GM12801 (cell line): ENCODE measurements at regions not wholly inside any gene's neighbourhood (a gene's known extent, or its start where the extent isn't known, plus 50 kb on each side); places are given as distances from the start of the nearest gene placed in this dataset.

Source experiments
- CTCF ChIP-seq: IDR thresholded peaks from one replicate; pipeline ENCODE4 v1.5.1; 2011; ENCODE audit warnings: control low read depth; ENCODE audit not compliant: insufficient read length; ENCODE audit errors: extremely low read depth

- peak; percentile 73 for TF ChIP-seq CTCF
Measured at GRCh38 chr15:69729167-69729748, 276.6 kb downstream of the RPLP1 start.

GRCh38 chr15:69730281-69731080 lies 277.9 kb downstream of the RPLP1 start:
- TF ChIP-seq CTCF: no peak

GRCh38 chr15:69731081-69731330 lies 278.4 kb downstream of the RPLP1 start:
- no peak for TF ChIP-seq CTCF

GRCh38 chr15:69731581-69731980 lies 279.0 kb downstream of the RPLP1 start:
- no peak for TF ChIP-seq CTCF

GRCh38 chr15:69732133-69732532 lies 279.5 kb downstream of the RPLP1 start:
- TF ChIP-seq CTCF: no peak

GRCh38 chr15:69734699-69735098 lies 282.1 kb downstream of the RPLP1 start:
- TF ChIP-seq CTCF: no peak

GRCh38 chr15:69735121-69735520 lies 282.5 kb downstream of the RPLP1 start:
- TF ChIP-seq CTCF: no peak
